ENCODE measurements at regions not wholly inside any gene's neighbourhood (a gene's known extent, or its start where the extent isn't known, plus 50 kb on each side); places are given as distances from the start of the nearest gene placed in this dataset.

DNA sequence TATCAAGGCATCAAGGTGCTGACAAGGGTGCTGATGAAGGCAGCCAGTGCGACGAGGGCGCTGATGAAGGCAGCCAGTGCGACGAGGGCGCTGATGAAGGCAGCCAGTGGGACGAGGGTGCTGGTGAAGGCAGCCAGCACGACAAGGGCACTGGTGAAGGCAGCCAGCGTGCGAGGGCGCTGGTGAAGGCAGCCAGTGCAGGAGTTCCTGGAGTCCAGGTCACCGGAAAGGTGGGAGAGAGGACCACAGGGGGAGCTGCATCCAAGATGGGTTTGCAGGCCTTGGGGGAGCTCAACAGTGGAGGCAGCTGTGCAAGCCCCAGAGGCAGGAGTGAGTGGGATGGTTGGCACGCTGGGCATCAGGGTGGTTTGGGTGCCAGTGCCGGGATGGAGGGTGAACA lies 176.3 kb downstream of the TBXT start:
- H3K4me3 ChIP-seq (ENCODE audit: low read depth, low read length), result no peak overlapping the region
- no peak for DNase-seq (ENCODE audit: low read depth, low spot score)
- in situ Hi-C loops (cut with HindIII; ENCODE audit: low sequenced_read_pairs), result no loop called here
- TF ChIP-seq CTCF (IDR thresholded peaks at IDR 0.05; ENCODE audit: low read depth, low read length), result no peak

- H3K4me3 ChIP-seq (ENCODE audit: low read depth, low read length), result no peak overlapping the region
- in situ Hi-C loops (cut with HindIII; ENCODE audit: low sequenced_read_pairs), result no loop called here
- no peak for TF ChIP-seq CTCF (IDR thresholded peaks at IDR 0.05; ENCODE audit: low read depth, low read length)
- no peak for DNase-seq (ENCODE audit: low read depth, low spot score)
Observed at GRCh38 chr6:165990216-165990615, 177.4 kb downstream of the TBXT start.

GRCh38 chr6:165988757-165989456 lies 178.7 kb downstream of the TBXT start:
- peak overlapping the region; percentile 48 for H3K4me3 ChIP-seq (ENCODE audit: low read depth, low read length)
- TF ChIP-seq CTCF (IDR thresholded peaks at IDR 0.05; ENCODE audit: low read depth, low read length), result no peak
- in situ Hi-C loops (cut with HindIII; ENCODE audit: low sequenced_read_pairs), result no loop called here
- peak; percentile 17 for DNase-seq (ENCODE audit: low read depth, low spot score)

DNA sequence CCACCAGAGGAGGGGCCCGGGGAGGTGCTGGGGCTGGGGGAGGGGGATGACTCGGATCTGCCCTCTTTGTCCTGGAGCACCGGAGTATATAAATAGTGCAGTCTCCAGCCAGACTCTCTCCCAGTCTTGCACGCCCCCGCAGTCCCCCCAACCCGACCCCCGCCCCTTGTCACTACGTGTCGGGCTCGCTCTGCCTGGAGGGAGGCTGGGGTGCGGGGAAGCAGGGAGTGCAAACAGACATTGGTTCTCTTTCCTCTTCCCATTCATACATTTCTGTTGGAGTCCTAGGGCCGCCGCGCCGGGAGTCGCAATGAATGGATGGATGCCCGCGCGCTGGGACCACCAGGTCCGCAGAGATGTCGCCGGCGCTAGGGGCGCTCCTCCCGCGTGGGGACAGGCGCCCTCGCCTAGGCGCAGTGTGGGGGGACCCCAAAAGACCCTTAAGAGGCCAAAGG lies 179.3 kb downstream of the TBXT start:
- no peak for DNase-seq (ENCODE audit: low read depth, low spot score)
- in situ Hi-C loops (cut with HindIII; ENCODE audit: low sequenced_read_pairs), result no loop called here
- peak overlapping the region; percentile 48 for H3K4me3 ChIP-seq (ENCODE audit: low read depth, low read length)
- TF ChIP-seq CTCF (IDR thresholded peaks at IDR 0.05; ENCODE audit: low read depth, low read length), result no peak

GRCh38 chr6:165987483-165988301 lies 180.0 kb downstream of the TBXT start:
- peak; percentile 10 for TF ChIP-seq CTCF (IDR thresholded peaks at IDR 0.05; ENCODE audit: low read depth, low read length)
- in situ Hi-C loops (cut with HindIII; ENCODE audit: low sequenced_read_pairs), result no loop called here

GRCh38 chr6:165986914-165987482 lies 180.7 kb downstream of the TBXT start:
- peak overlapping the region; percentile 48 for H3K4me3 ChIP-seq (ENCODE audit: low read depth, low read length)
- no peak for TF ChIP-seq CTCF (IDR thresholded peaks at IDR 0.05; ENCODE audit: low read depth, low read length)
- peak; percentile 46 for DNase-seq (ENCODE audit: low read depth, low spot score)
- in situ Hi-C loops (cut with HindIII; ENCODE audit: low sequenced_read_pairs), result no loop called here

More at GRCh38 chr6:165987483-165988301, 180.0 kb downstream of the TBXT start:
- H3K4me3 ChIP-seq (ENCODE audit: low read depth, low read length), result peak overlapping the region; percentile 48
- DNase-seq (ENCODE audit: low read depth, low spot score), result peak; percentile 91
